IMR-90 (cell line): ENCODE measurements at regions not wholly inside any gene's neighbourhood (a gene's known extent, or its start where the extent isn't known, plus 50 kb on each side); places are given as distances from the start of the nearest gene placed in this dataset.

Experiments
- ATAC-seq: fragments of 200-7000 bp; cut with Tn5 transposase; 2 replicates; pipeline ENCODE4 v1.9.1; 2020; ENCODE audit warnings: low read depth, mild to moderate bottlenecking, moderate library complexity
- BruUV-seq: library from RNA; stranded (reverse); fragments of 400-500 nt; replicated peaks from 2 replicates; lab custom pipeline; 2021; lab: Mats Ljungman, UMichigan
- CTCF ChIA-PET: fragments of 300-600 bp; formaldehyde crosslinking; extraction: SDS; loops from one replicate; lab custom pipeline; 2021; ENCODE audit warnings: antibody characterized with exemption; lab: Yijun Ruan, JAX
- POLR2A ChIA-PET: fragments of 300-600 bp; sonication (Branson Sonifier 250); formaldehyde crosslinking; loops from one replicate; lab custom pipeline; 2022; ENCODE audit warnings: antibody characterized with exemption; ENCODE audit not compliant: unreplicated experiment; lab: Charles Lee
- DNase-seq: peaks from one replicate; pipeline ENCODE4 v3.0.0; 2013
- H2AFZ ChIP-seq: replicated peaks from 2 replicates; pipeline ENCODE3; 2013; ENCODE audit warnings: low read length, mild to moderate bottlenecking; ENCODE audit not compliant: poor library complexity
- H2AK5ac ChIP-seq: 2 replicates; pipeline ENCODE4 v1.6.1; 2013; ENCODE audit warnings: low read depth, low read length, inconsistent platforms
- H2AK9ac ChIP-seq: replicated peaks from 2 replicates; pipeline ENCODE3; 2013; ENCODE audit warnings: mild to moderate bottlenecking, low read depth, low read length, moderate library complexity; ENCODE audit not compliant: poor library complexity
- H2BK120ac ChIP-seq: 2 replicates; pipeline ENCODE4 v1.6.1; 2013; ENCODE audit warnings: low read depth, low read length, inconsistent platforms
- H2BK15ac ChIP-seq: 3 replicates; pipeline ENCODE4 v1.6.1; 2013; ENCODE audit warnings: low read depth, low read length, inconsistent platforms
- H2BK20ac ChIP-seq: 2 replicates; pipeline ENCODE4 v1.6.1; 2013; ENCODE audit warnings: low read depth, mild to moderate bottlenecking, inconsistent platforms, low read length, moderate library complexity
- H2BK5ac ChIP-seq: 2 replicates; pipeline ENCODE4 v1.6.1; 2013; ENCODE audit warnings: mild to moderate bottlenecking, low read depth, low read length, inconsistent platforms; ENCODE audit not compliant: poor library complexity, severe bottlenecking
- H3K14ac ChIP-seq: replicated peaks from 2 replicates; pipeline ENCODE4 v1.6.1; 2013; ENCODE audit warnings: low read depth, low read length, inconsistent platforms
- H3K18ac ChIP-seq: 2 replicates; pipeline ENCODE4 v1.6.1; 2013; ENCODE audit warnings: low read depth, low read length, control low read depth
- H3K23ac ChIP-seq: 2 replicates; pipeline ENCODE4 v1.6.1; 2013; ENCODE audit warnings: low read depth, low read length, inconsistent platforms
- H3K27ac ChIP-seq: 2 replicates; pipeline ENCODE4 v1.5.1; 2013; ENCODE audit warnings: mild to moderate bottlenecking, control low read depth, low read length; ENCODE audit not compliant: insufficient read depth
- H3K27me3 ChIP-seq: 2 replicates; pipeline ENCODE4 v1.6.1; 2013; ENCODE audit warnings: low read length; ENCODE audit not compliant: control insufficient read depth, insufficient read depth
- H3K36me3 ChIP-seq: 2 replicates; pipeline ENCODE4 v1.6.1; 2013; ENCODE audit warnings: low read length, mixed read lengths; ENCODE audit not compliant: control insufficient read depth, insufficient read depth
- H3K4ac ChIP-seq: 2 replicates; pipeline ENCODE4 v1.6.1; 2013; ENCODE audit warnings: low read depth, low read length, inconsistent platforms
- H3K4me1 ChIP-seq: 2 replicates; pipeline ENCODE4 v1.6.1; 2013; ENCODE audit warnings: low read length, mixed read lengths; ENCODE audit not compliant: control insufficient read depth, insufficient read depth
- H3K4me2 ChIP-seq: 2 replicates; pipeline ENCODE4 v1.6.1; 2013; ENCODE audit warnings: low read depth, mild to moderate bottlenecking, control low read depth, low read length, moderate library complexity
- H3K4me3 ChIP-seq: 2 replicates; pipeline ENCODE4 v1.5.1; 2013; ENCODE audit warnings: low read depth, mild to moderate bottlenecking, control low read depth, low read length, moderate library complexity; ENCODE audit not compliant: insufficient read depth
- H3K56ac ChIP-seq: 2 replicates; pipeline ENCODE4 v1.6.1; 2013; ENCODE audit warnings: low read length, inconsistent platforms; ENCODE audit not compliant: insufficient read depth; ENCODE audit errors: extremely low read depth
- H3K79me1 ChIP-seq, 2 experiments: 2 replicates each; pipeline ENCODE4 v1.6.1; 2013; ENCODE audit warnings: low read length in 2 of 2, inconsistent platforms in 1 of 2, low read depth in 1 of 2
- H3K9ac ChIP-seq: 2 replicates; pipeline ENCODE4 v1.6.1; 2013; ENCODE audit warnings: low read depth, low read length, control low read depth
- H3K9me1 ChIP-seq: 2 replicates; pipeline ENCODE4 v1.6.1; 2013; ENCODE audit warnings: low read length, inconsistent platforms; ENCODE audit not compliant: insufficient read depth
- H3K9me3 ChIP-seq: 2 replicates; pipeline ENCODE4 v1.6.1; 2013; ENCODE audit warnings: low read length; ENCODE audit not compliant: control insufficient read depth, insufficient read depth
- H4K20me1 ChIP-seq: 2 replicates; pipeline ENCODE4 v1.6.1; 2013; ENCODE audit warnings: low read length, inconsistent platforms; ENCODE audit not compliant: insufficient read depth
- H4K5ac ChIP-seq: 2 replicates; pipeline ENCODE4 v1.6.1; 2013; ENCODE audit warnings: mild to moderate bottlenecking, low read depth, low read length, control low read depth
- H4K8ac ChIP-seq, 2 experiments: 2 replicates each; pipeline ENCODE4 v1.6.1; 2013; ENCODE audit warnings: low read depth in 2 of 2, low read length in 2 of 2, control low read depth in 1 of 2, inconsistent platforms in 1 of 2
- H4K91ac ChIP-seq: 2 replicates; pipeline ENCODE4 v1.6.1; 2013; ENCODE audit warnings: low read depth, low read length, inconsistent platforms; ENCODE audit not compliant: insufficient read depth
- BHLHE40 ChIP-seq: fragments of 150-350 bp; IDR thresholded peaks from 2 replicates; pipeline ENCODE4 v1.6.1; 2016; ENCODE audit warnings: mild to moderate bottlenecking, low read depth, low read length
- CEBPB ChIP-seq: IDR thresholded peaks from 2 replicates; pipeline ENCODE4 v1.6.1; 2012; ENCODE audit warnings: low read depth, low read length, improper control_type of control experiment
- CTCF ChIP-seq: conservative IDR thresholded peaks from 2 replicates; pipeline ENCODE4 v1.5.1; 2012; ENCODE audit warnings: mild to moderate bottlenecking, low read depth, low read length, improper control_type of control experiment
- RAD21 ChIP-seq: IDR thresholded peaks from 2 replicates; pipeline ENCODE4 v1.6.1; 2012; ENCODE audit warnings: low read length, improper control_type of control experiment
- USF2 ChIP-seq: fragments of 150-350 bp; IDR thresholded peaks from 2 replicates; pipeline ENCODE4 v1.6.1; 2017; ENCODE audit warnings: mild to moderate bottlenecking, antibody characterized with exemption, low read length, low read depth
- WGBS, 2 experiments: methylation state at CpG; one replicate each; pipeline versions ENCODE4 v1.1.5 to v1.1.7; 2013; ENCODE audit warnings: missing lambda C conversion rate in 2 of 2; ENCODE audit not compliant: insufficient read length in 1 of 2; ENCODE audit errors: extremely low coverage in 2 of 2; 5-methylcytosine and 5-hydroxymethylcytosine counted together
- dilution Hi-C: fragments of 300-500 bp; cut with HindIII; formaldehyde crosslinking; loops from one replicate; pipeline ENCODE4 v1.14.3; 2018; ENCODE audit warnings: low sequenced_read_pairs; ENCODE audit not compliant: unreplicated experiment
- in situ Hi-C: fragments of 300-500 bp; cut with MboI; formaldehyde crosslinking; loops from 3 replicates; pipeline ENCODE4 v1.14.3; 2019; ENCODE audit warnings: low sequenced_read_pairs, inconsistent platforms, mixed read lengths
- intact Hi-C: fragments of 100-400 bp; cut with micrococcal nuclease; formaldehyde crosslinking; loops from 2 replicates; pipeline ENCODE4 v1.10.0; 2022

DNA sequence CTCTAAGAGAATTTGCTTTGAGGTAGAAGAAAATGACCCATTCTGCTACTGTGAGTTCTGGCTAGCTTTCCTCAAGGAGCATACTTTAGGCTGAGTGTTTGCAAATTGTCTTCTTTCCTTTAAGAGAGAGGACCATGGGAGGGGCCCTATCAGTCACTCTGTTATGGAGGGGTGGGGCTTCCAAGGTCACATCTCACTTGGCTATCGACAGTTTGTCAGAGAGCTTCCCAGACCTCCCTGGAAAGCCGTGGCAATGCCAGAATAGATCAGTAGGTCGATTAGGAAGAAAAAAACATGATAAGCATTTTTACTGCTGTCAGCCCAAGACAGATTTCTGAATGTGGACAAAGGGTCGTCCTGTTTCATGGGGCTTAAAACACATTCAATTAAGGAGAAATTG, 93.3 kb downstream of the OXGR1 start:
- intact Hi-C loops = no loop called here
- in situ Hi-C loops = no loop called here
- Histone ChIP-seq H3K4ac (no peak overlapping the region), H3K9me3 (no peaks in the 10 kb centered on the region), H3K9ac (no peak overlapping the region), H3K4me3 (no peak overlapping the region), H3K9me1 (no peaks in the 10 kb centered on the region), H3K4me1 (no peaks in the 10 kb centered on the region), H2BK15ac (no peak overlapping the region), H3K56ac (no peak overlapping the region), H4K20me1 (no peaks in the 10 kb centered on the region), H2BK5ac (no peak overlapping the region), H3K36me3 (no peaks in the 10 kb centered on the region), H3K4me2 (no peak overlapping the region), H2AK5ac (no peak overlapping the region), H2AFZ (no peak overlapping the region), H3K23ac (no peak overlapping the region), H2BK20ac (no peak overlapping the region), H3K14ac (no peak overlapping the region), H3K27me3 (no peaks in the 10 kb centered on the region), H3K27ac (no peak overlapping the region), H3K79me1 (no peaks in the 10 kb centered on the region), H2BK120ac (no peak overlapping the region), H4K91ac (no peak overlapping the region), H4K5ac (no peak overlapping the region), H2AK9ac (no peak overlapping the region), H3K18ac (no peak overlapping the region), H4K8ac (no peak overlapping the region)
- no peak for ATAC-seq
- POLR2A ChIA-PET = no interaction called here
- no TSS peak for BruUV-seq
- TF ChIP-seq BHLHE40 = no peak
- TF ChIP-seq USF2 = no peak
- TF ChIP-seq CTCF = no peak
- no peak for TF ChIP-seq CEBPB
- TF ChIP-seq RAD21 = no peak
- CTCF ChIA-PET = no interaction called here
- no peak for DNase-seq
- no CpG with 5 or more reads among the region's 4 CpGs for WGBS, 2 experiments
- dilution Hi-C loops = no loop called here
